H1 (cell line): ENCODE measurements at regions not wholly inside any gene's neighbourhood (a gene's known extent, or its start where the extent isn't known, plus 50 kb on each side); places are given as distances from the start of the nearest gene placed in this dataset.

Experiments used
- CTCF ChIA-PET: fragments of 300-600 bp; sonication (Branson Sonifier 250); formaldehyde crosslinking; loops from one replicate; lab custom pipeline; 2021; ENCODE audit not compliant: partially characterized antibody; lab: Charles Lee
- POLR2A ChIA-PET: fragments of 300-600 bp; sonication (Branson Sonifier 250); formaldehyde crosslinking; loops from one replicate; lab custom pipeline; 2021; ENCODE audit warnings: inconsistent platforms; ENCODE audit not compliant: partially characterized antibody; lab: Charles Lee
- DNase-seq, 2 experiments: peaks; one replicate each; pipeline versions ENCODE4 v3.0.0 to v3.0.0-alpha.2; 2010 to 2022; ENCODE audit warnings: low spot score in 2 of 2, low read depth in 1 of 2, mixed read lengths in 1 of 2
- FAIRE-seq: peaks from 2 replicates; lab custom pipeline; 2011; peaks lifted over from hg19 to GRCh38; lab: Jason Lieb, UNC
- H2AFZ ChIP-seq: 2 replicates; pipeline ENCODE4 v1.8.1; 2012; ENCODE audit warnings: low read length, inconsistent platforms
- H2AK5ac ChIP-seq: 2 replicates; pipeline ENCODE4 v1.6.1; 2013; ENCODE audit warnings: low read depth, low read length
- H2BK120ac ChIP-seq: replicated peaks from 2 replicates; pipeline ENCODE3; 2013; ENCODE audit warnings: low read depth, low read length, inconsistent platforms
- H2BK12ac ChIP-seq: 2 replicates; pipeline ENCODE4 v1.6.1; 2013; ENCODE audit warnings: low read depth, low read length
- H2BK15ac ChIP-seq: 2 replicates; pipeline ENCODE4 v1.6.1; 2013; ENCODE audit warnings: low read length
- H2BK20ac ChIP-seq: 2 replicates; pipeline ENCODE4 v1.6.1; 2013; ENCODE audit warnings: low read length
- H2BK5ac ChIP-seq: 2 replicates; pipeline ENCODE4 v1.6.1; 2013; ENCODE audit warnings: low read depth, low read length
- H3K14ac ChIP-seq: 2 replicates; pipeline ENCODE4 v1.6.1; 2013; ENCODE audit warnings: inconsistent platforms; ENCODE audit not compliant: insufficient read length
- H3K18ac ChIP-seq: 2 replicates; pipeline ENCODE4 v1.6.1; 2013; ENCODE audit warnings: low read length; ENCODE audit errors: extremely low read depth
- H3K23ac ChIP-seq: 2 replicates; pipeline ENCODE4 v1.6.1; 2013; ENCODE audit warnings: inconsistent platforms; ENCODE audit not compliant: insufficient read length
- H3K23me2 ChIP-seq: 2 replicates; pipeline ENCODE4 v1.6.1; 2013; ENCODE audit warnings: low read depth, low read length
- H3K27ac ChIP-seq: 2 replicates; pipeline ENCODE4 v1.6.1; 2011; ENCODE audit warnings: low read depth, low read length, inconsistent platforms
- H3K27me3 ChIP-seq, 4 experiments: replicated peaks in 1 of 4; 1 replicate in 1 of 4; 2 replicates in 3 of 4; pipeline versions ENCODE4 v1.6.1 to v1.8.1; 2011 to 2013; ENCODE audit warnings: low read length in 3 of 4, mild to moderate bottlenecking in 3 of 4, inconsistent platforms in 2 of 4, mixed read lengths in 2 of 4, moderate library complexity in 1 of 4; ENCODE audit not compliant: control insufficient read depth in 3 of 4, insufficient read depth in 3 of 4; ENCODE audit errors: extremely low read depth in 1 of 4
- H3K36me3 ChIP-seq, 4 experiments: 2 replicates each; pipeline versions ENCODE4 v1.6.1 to v1.8.1; 2011 to 2013; ENCODE audit warnings: mild to moderate bottlenecking in 4 of 4, low read length in 3 of 4, moderate library complexity in 2 of 4, control low read depth in 1 of 4, inconsistent platforms in 1 of 4; ENCODE audit not compliant: insufficient read depth in 4 of 4, control insufficient read depth in 2 of 4
- H3K4ac ChIP-seq: replicated peaks from 2 replicates; pipeline ENCODE3; 2013; ENCODE audit warnings: low read length, low read depth, mixed read lengths, inconsistent platforms; ENCODE audit not compliant: insufficient read length
- H3K4me1 ChIP-seq, 4 experiments: replicated peaks in 1 of 4; 1 replicate in 1 of 4; 2 replicates in 3 of 4; pipeline versions ENCODE4 v1.6.1 to v1.8.1; 2011 to 2013; ENCODE audit warnings: low read length in 3 of 4, inconsistent platforms in 2 of 4, mixed read lengths in 1 of 4; ENCODE audit not compliant: insufficient read depth in 4 of 4, control insufficient read depth in 3 of 4
- H3K4me2 ChIP-seq, 2 experiments: 2 replicates each; pipeline versions ENCODE4 v1.6.1 to v1.8.1; 2011 to 2013; ENCODE audit warnings: low read depth in 2 of 2, low read length in 2 of 2, control low read depth in 1 of 2, inconsistent platforms in 1 of 2, mild to moderate bottlenecking in 1 of 2; ENCODE audit not compliant: insufficient read depth in 1 of 2
- H3K4me3 ChIP-seq, 4 experiments: fragments of 200-600, 300-600 bp in 1 of 4; sonication (generic), shearing (Covaris generic), sonication (Bioruptor Twin) in 1 of 4; 2 replicates each; pipeline versions ENCODE4 v1.5.1 to v1.8.1; 2011 to 2016; ENCODE audit warnings: low read length in 4 of 4, low read depth in 3 of 4, control low read depth in 2 of 4, inconsistent platforms in 2 of 4, mild to moderate bottlenecking in 2 of 4, mixed read lengths in 1 of 4, moderate library complexity in 1 of 4; ENCODE audit not compliant: insufficient read depth in 2 of 4; ENCODE audit errors: extremely low read depth in 1 of 4
- H3K56ac ChIP-seq: replicated peaks from 2 replicates; pipeline ENCODE3; 2013; ENCODE audit warnings: low read depth, mild to moderate bottlenecking, mixed read lengths, low read length, inconsistent platforms; ENCODE audit not compliant: insufficient read length
- H3K79me1 ChIP-seq: 2 replicates; pipeline ENCODE4 v1.6.1; 2013; ENCODE audit warnings: low read depth, low read length, control low read depth
- H3K79me2 ChIP-seq, 2 experiments: 2 replicates each; pipeline versions ENCODE4 v1.6.1 to v1.8.1; 2012 to 2013; ENCODE audit warnings: low read length in 2 of 2, mild to moderate bottlenecking in 2 of 2, inconsistent platforms in 1 of 2; ENCODE audit not compliant: insufficient read depth in 2 of 2, control insufficient read depth in 1 of 2
- H3K9ac ChIP-seq, 4 experiments: replicated peaks in 1 of 4; 1 replicate in 1 of 4; 2 replicates in 3 of 4; pipeline versions ENCODE4 v1.6.1 to v1.8.1; 2011 to 2013; ENCODE audit warnings: low read depth in 3 of 4, low read length in 3 of 4, control low read depth in 2 of 4, mild to moderate bottlenecking in 2 of 4, moderate library complexity in 2 of 4, inconsistent platforms in 1 of 4; ENCODE audit errors: extremely low read depth in 1 of 4
- H3K9me3 ChIP-seq, 2 experiments: 2 replicates each; pipeline versions ENCODE4 v1.6.1 to v1.8.1; 2012 to 2013; ENCODE audit warnings: mild to moderate bottlenecking in 2 of 2, moderate library complexity in 2 of 2, control low read depth in 1 of 2, inconsistent platforms in 1 of 2, low read depth in 1 of 2, low read length in 1 of 2, mixed read lengths in 1 of 2; ENCODE audit not compliant: insufficient read depth in 2 of 2
- H4K20me1 ChIP-seq, 2 experiments: replicated peaks in 1 of 2; 2 replicates each; pipeline versions ENCODE3 to v1.8.1; 2011 to 2013; ENCODE audit warnings: inconsistent platforms in 2 of 2, low read length in 2 of 2, mild to moderate bottlenecking in 1 of 2; ENCODE audit not compliant: insufficient read depth in 2 of 2, control insufficient read depth in 1 of 2
- H4K5ac ChIP-seq: 2 replicates; pipeline ENCODE4 v1.6.1; 2013; ENCODE audit warnings: low read length, low read depth, mixed read lengths, inconsistent platforms; ENCODE audit not compliant: insufficient read length
- H4K8ac ChIP-seq: 2 replicates; pipeline ENCODE4 v1.8.0; 2013; ENCODE audit warnings: mild to moderate bottlenecking, moderate library complexity, low read length, inconsistent platforms; ENCODE audit not compliant: insufficient read depth; ENCODE audit errors: extremely low read depth
- H4K91ac ChIP-seq: replicated peaks from 2 replicates; pipeline ENCODE3; 2013; ENCODE audit warnings: low read length, mixed read lengths, inconsistent platforms; ENCODE audit not compliant: insufficient read length
- ATF3 ChIP-seq: IDR thresholded peaks from 2 replicates; pipeline ENCODE4 v1.6.1; 2011; ENCODE audit warnings: low read depth, mild to moderate bottlenecking, low read length; ENCODE audit not compliant: insufficient read depth
- BCL11A ChIP-seq, 2 experiments: IDR thresholded peaks; one replicate each; pipeline ENCODE4 v1.6.1; 2011; ENCODE audit warnings: low read depth in 2 of 2, low read length in 2 of 2, mild to moderate bottlenecking in 2 of 2
- CBX5 ChIP-seq: fragments of 300-800, 300-1000 bp; sonication (generic); IDR thresholded peaks from 2 replicates; pipeline ENCODE4 v1.7.1; 2016; ENCODE audit warnings: antibody characterized with exemption, low read length, low read depth
- CTBP2 ChIP-seq: IDR thresholded peaks from 2 replicates; pipeline ENCODE4 v1.7.0; 2011; ENCODE audit warnings: borderline replicate concordance, mild to moderate bottlenecking, moderate library complexity, mixed read lengths, low read length; ENCODE audit not compliant: insufficient read depth, insufficient read length
- CTCF ChIP-seq, 3 experiments: IDR thresholded peaks; 1 replicate in 2 of 3; 2 replicates in 1 of 3; pipeline versions ENCODE4 v1.5.1 to v1.6.1; 2011; ENCODE audit warnings: low read length in 3 of 3, mild to moderate bottlenecking in 3 of 3, inconsistent platforms in 2 of 3, low read depth in 1 of 3, moderate library complexity in 1 of 3; ENCODE audit not compliant: insufficient read depth in 1 of 3; ENCODE audit errors: control extremely low read depth in 1 of 3
- FOSL1 ChIP-seq: IDR thresholded peaks from 2 replicates; pipeline ENCODE4 v1.6.1; 2011; ENCODE audit warnings: mild to moderate bottlenecking, low read depth, low read length, moderate library complexity; ENCODE audit not compliant: insufficient read depth
- GTF2F1 ChIP-seq: IDR thresholded peaks from 2 replicates; pipeline ENCODE4 v1.6.1; 2012; ENCODE audit warnings: low read depth, low read length, improper control_type of control experiment, borderline replicate concordance
- NRF1 ChIP-seq: IDR thresholded peaks from 2 replicates; pipeline ENCODE4 v1.6.1; 2011; ENCODE audit warnings: mild to moderate bottlenecking, low read depth, low read length, improper control_type of control experiment
- SAP30 ChIP-seq: fragments of 300-600 bp; sonication (generic); IDR thresholded peaks from 2 replicates; pipeline ENCODE4 v1.7.1; 2012; ENCODE audit warnings: low read length, moderate library complexity, mild to moderate bottlenecking, inconsistent platforms; ENCODE audit not compliant: insufficient read depth, insufficient replicate concordance
- WGBS, 2 experiments: shearing (Covaris generic) in 1 of 2; methylation state at CpG; one replicate each; pipeline versions ENCODE4 v1.1.6 to v1.1.7; 2013 to 2015; ENCODE audit warnings: low lambda C conversion rate in 2 of 2, mixed read lengths in 2 of 2, inconsistent platforms in 1 of 2, low coverage in 1 of 2, missing lambda C conversion rate in 1 of 2; ENCODE audit not compliant: insufficient replicate concordance in 2 of 2, insufficient coverage in 1 of 2, insufficient read length in 1 of 2; ENCODE audit errors: extremely low coverage in 1 of 2, missing lambda C conversion rate in 1 of 2; 5-methylcytosine and 5-hydroxymethylcytosine counted together
- TF ChIP-seq, protein P1 (sequence below): IDR thresholded peaks from 2 replicates; pipeline ENCODE4 v1.6.1; 2012; ENCODE audit warnings: inconsistent platforms

DNA sequence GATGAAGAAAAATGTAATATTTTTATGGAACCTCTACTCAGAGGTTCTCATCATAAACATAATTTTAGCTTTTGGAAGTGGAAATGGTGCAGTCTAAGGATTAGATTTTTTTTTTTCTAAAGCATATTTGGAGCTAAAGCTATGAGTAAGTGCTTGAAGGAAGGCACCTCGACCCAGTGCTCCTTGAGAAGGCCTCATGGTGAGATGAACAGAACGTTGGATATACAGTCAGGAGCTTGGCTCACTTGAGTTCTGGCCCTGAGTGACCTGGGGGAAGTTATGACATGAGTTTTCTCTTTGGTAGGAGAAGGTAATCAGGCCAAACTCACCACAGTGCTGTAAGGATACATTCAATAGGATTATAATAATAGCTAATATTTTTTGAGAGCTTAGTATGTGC, 163.3 kb downstream of the JCAD start:
- Histone ChIP-seq H4K5ac (no peak overlapping the region), H3K18ac (no peak overlapping the region), H3K4me3 (no peak overlapping the region), H3K79me2 (no peaks in the 10 kb centered on the region), H4K8ac (no peak overlapping the region), H3K4me1 (no peaks in the 10 kb centered on the region; a peak in 1 of 7 replicates), H2BK120ac (no peak overlapping the region), H3K9me3 (no peaks in the 10 kb centered on the region), H2AK5ac (no peak overlapping the region), H3K27ac (no peak overlapping the region), H4K91ac (no peak overlapping the region), H3K27me3 (no peaks in the 10 kb centered on the region), H3K79me1 (no peaks in the 10 kb centered on the region), H3K4ac (no peak overlapping the region), H3K14ac (no peak overlapping the region), H3K23me2 (no peaks in the 10 kb centered on the region), H3K4me2 (no peak overlapping the region), H3K56ac (no peak overlapping the region), H3K23ac (no peak overlapping the region), H3K36me3 (no peaks in the 10 kb centered on the region), H2AFZ (no peak overlapping the region)
- DNase-seq (no peak), FAIRE-seq (no peak)
- ChIA-PET CTCF (interaction anchor here (0.6 to 1.8 kb wide), 3 partner anchors 9 to 591 kb away, joined by 3 to 7 read pairs (median 4); no protein-coding TSS in a partner anchor), POLR2A (interaction anchor here (0.7 kb wide), 1 partner anchor 38 kb away, joined by 3 read pairs; no protein-coding TSS in a partner anchor)
- TF ChIP-seq FOSL1 (no peak), CTBP2 (no peak), ATF3 (no peak), BCL11A (IDR thresholded peaks at IDR 0.05; ENCODE audit: low read depth in 2 of 2, low read length in 2 of 2) (no peak), GTF2F1 (no peak), SAP30 (no peak), CBX5 (no peak), CTCF (IDR thresholded peaks at IDR 0.05; ENCODE audit: control extremely low read depth in 1 of 3, insufficient read depth in 1 of 3, low read depth in 1 of 3, low read length in 3 of 3) (no peak), NRF1 (no peak)
- TF ChIP-seq, protein P1, sequence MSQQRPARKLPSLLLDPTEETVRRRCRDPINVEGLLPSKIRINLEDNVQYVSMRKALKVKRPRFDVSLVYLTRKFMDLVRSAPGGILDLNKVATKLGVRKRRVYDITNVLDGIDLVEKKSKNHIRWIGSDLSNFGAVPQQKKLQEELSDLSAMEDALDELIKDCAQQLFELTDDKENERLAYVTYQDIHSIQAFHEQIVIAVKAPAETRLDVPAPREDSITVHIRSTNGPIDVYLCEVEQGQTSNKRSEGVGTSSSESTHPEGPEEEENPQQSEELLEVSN: no peak
- TF ChIP-seq, all 59 proteins: peak for 0
- H2BK15ac ChIP-seq: no peak overlapping the region
- H3K9ac ChIP-seq: no peak overlapping the region
- H2BK12ac ChIP-seq: no peak overlapping the region
- H4K20me1 ChIP-seq: no peaks in the 10 kb centered on the region
- no peak overlapping the region for H2BK20ac ChIP-seq
- 67% methylated on average over 2 of the region's 2 CpGs; no CpG with 5 or more reads in 1 of the 2 experiments for WGBS, 2 experiments
- H2BK5ac ChIP-seq: no peak overlapping the region
